Heart left ventricle (tissue), 13 donors: ENCODE measurements at regions not wholly inside any gene's neighbourhood (a gene's known extent, or its start where the extent isn't known, plus 50 kb on each side); places are given as distances from the start of the nearest gene placed in this dataset.

Experiments
- POLR2A ChIP-seq, 2 donors: fragments of 450-650 bp; IDR thresholded peaks; one replicate each; pipeline ENCODE4 v1.6.1; 2017; ENCODE audit warnings: antibody characterized with exemption in 2 of 2, mild to moderate bottlenecking in 2 of 2, moderate library complexity in 2 of 2
- TF ChIP-seq, protein P1 (sequence below), 12 donors: fragments of 200-600 bp; sonication (generic) in 4 of 12; IDR thresholded peaks; one replicate each; pipeline versions ENCODE4 v1.5.0 to v1.8.0; 2018 to 2022; ENCODE audit warnings: antibody characterized with exemption in 12 of 12, mild to moderate bottlenecking in 5 of 12
- donor health status: ischemic (EF 13 %, LVEDD 7.1; RV severe dilation, severe dysfunction).
- donor health status: DM: no; HTN: yes; CAD: no.
- donor health status: DM: no; HTN: no; CAD: no.
- donor health status: ischemic (EF 25% LVEDD 6.9; RV normal size, moderate dysfunction).
- donor health status: ischemic (EF 25% LVEDD 5.7; RV mildly dilated, moderate dysfunction).
- donor health status: ischemic (EF 35%, LVEDD 5.7; RV mildly dilated, moderate dysfunction).
- donor health status: nonischemic (EF 11% LVEDD 7.7; RV severe dilation, severe dysfunction).
- donor health status: DM: yes; HTN: yes; CAD: no.
- donor health status: PGD.
- donor health status: ischemic (EF 29% LVEDD 5.4; RV normal size, mild dysfunction).
- donor health status: nonischemic (EF 23%, LVEDD 6.1; RV moderate dilation, normal function).

DNA sequence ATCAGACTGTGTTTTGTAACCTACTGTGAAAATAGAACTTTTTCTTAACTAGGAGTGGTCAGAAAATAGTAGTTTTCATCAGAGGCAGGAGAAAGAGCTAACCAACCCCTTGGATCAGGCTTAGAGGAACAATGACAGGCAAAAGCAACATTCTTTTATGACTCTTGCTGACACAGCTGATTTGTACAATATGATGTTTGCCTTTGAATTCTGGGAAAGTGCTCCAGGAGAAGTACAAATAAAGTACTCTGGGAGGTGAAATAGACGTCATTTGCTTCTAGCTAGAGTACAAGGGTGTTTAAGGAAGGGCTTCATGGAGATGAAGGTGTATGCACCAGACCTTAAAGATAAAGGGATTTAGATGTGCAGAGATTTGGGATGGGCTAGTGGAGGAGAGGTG is 75.1 kb upstream of the KIAA1217 start:
- TF ChIP-seq, protein P1, sequence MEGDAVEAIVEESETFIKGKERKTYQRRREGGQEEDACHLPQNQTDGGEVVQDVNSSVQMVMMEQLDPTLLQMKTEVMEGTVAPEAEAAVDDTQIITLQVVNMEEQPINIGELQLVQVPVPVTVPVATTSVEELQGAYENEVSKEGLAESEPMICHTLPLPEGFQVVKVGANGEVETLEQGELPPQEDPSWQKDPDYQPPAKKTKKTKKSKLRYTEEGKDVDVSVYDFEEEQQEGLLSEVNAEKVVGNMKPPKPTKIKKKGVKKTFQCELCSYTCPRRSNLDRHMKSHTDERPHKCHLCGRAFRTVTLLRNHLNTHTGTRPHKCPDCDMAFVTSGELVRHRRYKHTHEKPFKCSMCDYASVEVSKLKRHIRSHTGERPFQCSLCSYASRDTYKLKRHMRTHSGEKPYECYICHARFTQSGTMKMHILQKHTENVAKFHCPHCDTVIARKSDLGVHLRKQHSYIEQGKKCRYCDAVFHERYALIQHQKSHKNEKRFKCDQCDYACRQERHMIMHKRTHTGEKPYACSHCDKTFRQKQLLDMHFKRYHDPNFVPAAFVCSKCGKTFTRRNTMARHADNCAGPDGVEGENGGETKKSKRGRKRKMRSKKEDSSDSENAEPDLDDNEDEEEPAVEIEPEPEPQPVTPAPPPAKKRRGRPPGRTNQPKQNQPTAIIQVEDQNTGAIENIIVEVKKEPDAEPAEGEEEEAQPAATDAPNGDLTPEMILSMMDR (IDR thresholded peaks at IDR 0.05) = no peak
- TF ChIP-seq POLR2A (IDR thresholded peaks at IDR 0.05) = no peak
